ENCODE measurements at regions not wholly inside any gene's neighbourhood (a gene's known extent, or its start where the extent isn't known, plus 50 kb on each side); places are given as distances from the start of the nearest gene placed in this dataset.

- no peak overlapping the region for H3K4me3 Mint-ChIP-seq
- H3K27me3 Mint-ChIP-seq, result peaks cover 12% of the 10 kb centered on the region
- no peaks in the 10 kb centered on the region for H3K36me3 Mint-ChIP-seq
- no peaks in the 10 kb centered on the region for H3K9me3 Mint-ChIP-seq (ENCODE audit: low read depth)
- no peak overlapping the region for H3K27ac Mint-ChIP-seq
- H3K4me1 Mint-ChIP-seq (ENCODE audit: low read depth), result no peaks in the 10 kb centered on the region
Measured at GRCh38 chr2:204340511-204340910, 204.8 kb upstream of the PARD3B start.

- Mint-ChIP-seq H3K4me1 (ENCODE audit: low read depth) (no peaks in the 10 kb centered on the region), H3K36me3 (no peaks in the 10 kb centered on the region), H3K27ac (no peak overlapping the region), H3K4me3 (no peak overlapping the region), H3K27me3 (peaks cover 9% of the 10 kb centered on the region), H3K9me3 (ENCODE audit: low read depth) (no peaks in the 10 kb centered on the region)
Measured at GRCh38 chr2:204341887-204342276, 203.4 kb upstream of the PARD3B start.

GRCh38 chr2:204343685-204344084, 201.6 kb upstream of the PARD3B start:
- no peaks in the 10 kb centered on the region for H3K36me3 Mint-ChIP-seq
- H3K27me3 Mint-ChIP-seq, result peaks cover 11% of the 10 kb centered on the region
- no peak overlapping the region for H3K27ac Mint-ChIP-seq
- no peaks in the 10 kb centered on the region for H3K4me1 Mint-ChIP-seq (ENCODE audit: low read depth)
- no peak overlapping the region for H3K4me3 Mint-ChIP-seq
- no peaks in the 10 kb centered on the region for H3K9me3 Mint-ChIP-seq (ENCODE audit: low read depth)

- Mint-ChIP-seq H3K36me3 (no peaks in the 10 kb centered on the region), H3K4me1 (ENCODE audit: low read depth) (no peaks in the 10 kb centered on the region), H3K4me3 (no peak overlapping the region), H3K27ac (no peak overlapping the region), H3K27me3 (peaks cover 11% of the 10 kb centered on the region), H3K9me3 (ENCODE audit: low read depth) (no peaks in the 10 kb centered on the region)
Measured at GRCh38 chr2:204344119-204344518, 201.2 kb upstream of the PARD3B start.

GRCh38 chr2:204346906-204347305, 198.4 kb upstream of the PARD3B start:
- Mint-ChIP-seq H3K27ac (no peak overlapping the region), H3K4me3 (no peak overlapping the region), H3K36me3 (no peaks in the 10 kb centered on the region), H3K9me3 (ENCODE audit: low read depth) (no peaks in the 10 kb centered on the region), H3K4me1 (ENCODE audit: low read depth) (no peaks in the 10 kb centered on the region), H3K27me3 (peaks cover 7% of the 10 kb centered on the region)

- Mint-ChIP-seq H3K9me3 (ENCODE audit: low read depth) (no peaks in the 10 kb centered on the region), H3K36me3 (no peaks in the 10 kb centered on the region), H3K27me3 (peaks cover 5% of the 10 kb centered on the region), H3K27ac (no peak overlapping the region), H3K4me1 (ENCODE audit: low read depth) (no peaks in the 10 kb centered on the region), H3K4me3 (no peak overlapping the region)
Measured at GRCh38 chr2:204353823-204354222, 191.5 kb upstream of the PARD3B start.

GRCh38 chr2:204354442-204354856, 190.8 kb upstream of the PARD3B start:
- Mint-ChIP-seq H3K36me3 (no peaks in the 10 kb centered on the region), H3K4me3 (no peak overlapping the region), H3K4me1 (ENCODE audit: low read depth) (no peaks in the 10 kb centered on the region), H3K9me3 (ENCODE audit: low read depth) (no peaks in the 10 kb centered on the region), H3K27ac (no peak overlapping the region), H3K27me3 (peaks cover 5% of the 10 kb centered on the region)

GRCh38 chr2:204355688-204356087, 189.6 kb upstream of the PARD3B start:
- no peaks in the 10 kb centered on the region for H3K36me3 Mint-ChIP-seq
- H3K4me1 Mint-ChIP-seq (ENCODE audit: low read depth), result no peaks in the 10 kb centered on the region
- no peak overlapping the region for H3K27ac Mint-ChIP-seq
- H3K4me3 Mint-ChIP-seq, result no peak overlapping the region
- peaks cover 5% of the 10 kb centered on the region for H3K27me3 Mint-ChIP-seq
- no peaks in the 10 kb centered on the region for H3K9me3 Mint-ChIP-seq (ENCODE audit: low read depth)

GRCh38 chr2:204356151-204356641, 189.1 kb upstream of the PARD3B start:
- peaks cover 5% of the 10 kb centered on the region for H3K27me3 Mint-ChIP-seq

GRCh38 chr2:204357286-204357685, 188.0 kb upstream of the PARD3B start:
- no peak overlapping the region for H3K4me3 Mint-ChIP-seq
- peaks cover 6% of the 10 kb centered on the region for H3K27me3 Mint-ChIP-seq
- no peaks in the 10 kb centered on the region for H3K9me3 Mint-ChIP-seq (ENCODE audit: low read depth)
- H3K36me3 Mint-ChIP-seq, result no peaks in the 10 kb centered on the region
- no peaks in the 10 kb centered on the region for H3K4me1 Mint-ChIP-seq (ENCODE audit: low read depth)
- no peak overlapping the region for H3K27ac Mint-ChIP-seq

More at GRCh38 chr2:204356151-204356641, 189.1 kb upstream of the PARD3B start:
- Mint-ChIP-seq H3K27ac (no peak overlapping the region), H3K36me3 (no peaks in the 10 kb centered on the region), H3K9me3 (ENCODE audit: low read depth) (no peaks in the 10 kb centered on the region), H3K4me1 (ENCODE audit: low read depth) (no peaks in the 10 kb centered on the region), H3K4me3 (no peak overlapping the region)

- Mint-ChIP-seq H3K27me3 (peaks cover 5% of the 10 kb centered on the region), H3K36me3 (no peaks in the 10 kb centered on the region), H3K4me1 (ENCODE audit: low read depth) (no peaks in the 10 kb centered on the region), H3K4me3 (no peak overlapping the region), H3K27ac (no peak overlapping the region), H3K9me3 (ENCODE audit: low read depth) (no peaks in the 10 kb centered on the region)
Measured at GRCh38 chr2:204359076-204359475, 186.2 kb upstream of the PARD3B start.

- Mint-ChIP-seq H3K27me3 (peaks cover 2% of the 10 kb centered on the region), H3K4me1 (ENCODE audit: low read depth) (no peaks in the 10 kb centered on the region)
Measured at GRCh38 chr2:204360218-204361007, 184.9 kb upstream of the PARD3B start.

GRCh38 chr2:204361738-204362137, 183.5 kb upstream of the PARD3B start:
- Mint-ChIP-seq H3K9me3 (ENCODE audit: low read depth) (no peaks in the 10 kb centered on the region), H3K4me1 (ENCODE audit: low read depth) (no peaks in the 10 kb centered on the region), H3K27ac (no peak overlapping the region), H3K4me3 (no peak overlapping the region), H3K27me3 (peaks cover 3% of the 10 kb centered on the region), H3K36me3 (no peaks in the 10 kb centered on the region)

More at GRCh38 chr2:204360218-204361007, 184.9 kb upstream of the PARD3B start:
- Mint-ChIP-seq H3K36me3 (no peaks in the 10 kb centered on the region), H3K27ac (no peak overlapping the region), H3K9me3 (ENCODE audit: low read depth) (no peaks in the 10 kb centered on the region), H3K4me3 (no peak overlapping the region)

GRCh38 chr2:204362581-204362980, 182.7 kb upstream of the PARD3B start:
- no peaks in the 10 kb centered on the region for H3K9me3 Mint-ChIP-seq (ENCODE audit: low read depth)
- no peaks in the 10 kb centered on the region for H3K36me3 Mint-ChIP-seq
- H3K27ac Mint-ChIP-seq, result no peak overlapping the region
- no peak overlapping the region for H3K4me3 Mint-ChIP-seq
- H3K27me3 Mint-ChIP-seq, result peaks cover 3% of the 10 kb centered on the region
- no peaks in the 10 kb centered on the region for H3K4me1 Mint-ChIP-seq (ENCODE audit: low read depth)

GRCh38 chr2:204363513-204363912, 181.8 kb upstream of the PARD3B start:
- Mint-ChIP-seq H3K27ac (no peak overlapping the region), H3K27me3 (peaks cover 5% of the 10 kb centered on the region), H3K36me3 (no peaks in the 10 kb centered on the region), H3K4me3 (no peak overlapping the region), H3K9me3 (ENCODE audit: low read depth) (no peaks in the 10 kb centered on the region), H3K4me1 (ENCODE audit: low read depth) (no peaks in the 10 kb centered on the region)

Data from activated naive CD8-positive, alpha-beta T cell (primary cell).